Left lung (tissue), 4 donors: ENCODE measurements at regions not wholly inside any gene's neighbourhood (a gene's known extent, or its start where the extent isn't known, plus 50 kb on each side); places are given as distances from the start of the nearest gene placed in this dataset.

Source experiments
- ATAC-seq: fragments of 200-7000 bp; cut with Tn5 transposase; one replicate; pipeline ENCODE4 v1.9.1; 2020; ENCODE audit warnings: moderate library complexity
- DNase-seq, 4 donors: peaks; one replicate each; pipeline ENCODE4 v3.0.0-alpha.2; 2013 to 2020
- H3K27ac ChIP-seq, 2 donors: fragments of 200-600 bp; sonication (generic) in 1 of 2; one replicate each; pipeline versions ENCODE4 v1.5.0 to v1.8.0; 2020 to 2021
- H3K27me3 ChIP-seq, 2 donors: fragments of 200-600 bp; sonication (generic) in 1 of 2; one replicate each; pipeline versions ENCODE4 v1.5.0 to v1.8.0; 2020 to 2021
- H3K36me3 ChIP-seq, 2 donors: fragments of 200-600 bp; sonication (generic) in 1 of 2; one replicate each; pipeline versions ENCODE4 v1.5.0 to v1.8.0; 2020 to 2021
- H3K4me1 ChIP-seq, 2 donors: fragments of 200-600 bp; one replicate each; pipeline ENCODE4 v1.8.0; 2021
- H3K4me3 ChIP-seq, 2 donors: fragments of 200-600 bp; sonication (generic) in 1 of 2; one replicate each; pipeline versions ENCODE4 v1.5.0 to v1.8.0; 2020 to 2021; ENCODE audit warnings: mild to moderate bottlenecking in 1 of 2
- H3K9me3 ChIP-seq, 2 donors: fragments of 200-600 bp; sonication (generic) in 1 of 2; one replicate each; pipeline versions ENCODE4 v1.5.0 to v1.8.0; 2020 to 2021
- CTCF ChIP-seq, 2 donors: fragments of 200-600 bp; sonication (generic) in 1 of 2; IDR thresholded peaks; one replicate each; pipeline versions ENCODE4 v1.5.0 to v1.8.0; 2021; ENCODE audit warnings: antibody characterized with exemption in 2 of 2
- intact Hi-C, 2 donors: fragments of 100-400 bp; cut with DNase I; formaldehyde crosslinking; loops; one replicate each; pipeline versions ENCODE4 v1.11.2 to v1.14.2; 2022
- donor health status: DM: no; HTN: yes; CAD: no.
- donor health status: DM: no; HTN: no; CAD: no.

- Histone ChIP-seq H3K27me3 (peaks cover 11 to 85% of the 10 kb centered on the region in 2 donors), H3K9me3 (no peaks in the 10 kb centered on the region), H3K4me3 (no peak overlapping the region), H3K27ac (no peak overlapping the region), H3K36me3 (no peaks in the 10 kb centered on the region), H3K4me1 (no peaks in the 10 kb centered on the region)
- intact Hi-C loops, result no loop called here
- ATAC-seq, result no peak
- TF ChIP-seq CTCF (IDR thresholded peaks at IDR 0.05), result no peak
- DNase-seq, result peak in 2 of 4 donors; percentile 26 to 50
These were observed 58.6 kb upstream of the ADRA2C start for GRCh38 chr4:3707423-3708102.

- no peaks in the 10 kb centered on the region for H3K4me1 ChIP-seq
- no peaks in the 10 kb centered on the region for H3K9me3 ChIP-seq
- H3K27me3 ChIP-seq, result peaks cover 11 to 85% of the 10 kb centered on the region in 2 donors
- H3K36me3 ChIP-seq, result no peaks in the 10 kb centered on the region
- H3K4me3 ChIP-seq, result no peak overlapping the region
- DNase-seq (peak in 2 of 4 donors; percentile 25 to 45), ATAC-seq (no peak)
- no peak for TF ChIP-seq CTCF (IDR thresholded peaks at IDR 0.05)
- intact Hi-C loops, result no loop called here
- H3K27ac ChIP-seq, result no peak overlapping the region
These were observed 59.4 kb upstream of the ADRA2C start for GRCh38 chr4:3706565-3707422.

GRCh38 chr4:3706111-3706511 lies 60.1 kb upstream of the ADRA2C start:
- no peak overlapping the region for H3K4me3 ChIP-seq
- H3K27me3 ChIP-seq, result peaks cover 11 to 85% of the 10 kb centered on the region in 2 donors
- ATAC-seq, result no peak

GRCh38 chr4:3705236-3705987 lies 60.8 kb upstream of the ADRA2C start:
- peaks cover 11 to 85% of the 10 kb centered on the region in 2 donors for H3K27me3 ChIP-seq
- no peak overlapping the region for H3K4me3 ChIP-seq
- no peak for TF ChIP-seq CTCF (IDR thresholded peaks at IDR 0.05)
- ATAC-seq, result no peak
- H3K36me3 ChIP-seq, result no peaks in the 10 kb centered on the region
- H3K9me3 ChIP-seq, result no peaks in the 10 kb centered on the region
- DNase-seq, result peak in 2 of 4 donors; percentile 14 to 75
- no peaks in the 10 kb centered on the region for H3K4me1 ChIP-seq
- intact Hi-C loops, result no loop called here
- H3K27ac ChIP-seq, result no peak overlapping the region

More at GRCh38 chr4:3706111-3706511, 60.1 kb upstream of the ADRA2C start:
- intact Hi-C loops, result no loop called here
- peak in 2 of 4 donors; percentile 8 to 45 for DNase-seq
- Histone ChIP-seq H3K4me1 (no peaks in the 10 kb centered on the region), H3K27ac (no peak overlapping the region), H3K36me3 (no peaks in the 10 kb centered on the region), H3K9me3 (no peaks in the 10 kb centered on the region)
- TF ChIP-seq CTCF (IDR thresholded peaks at IDR 0.05), result no peak
